COLO668 (cell line): ENCODE measurements at regions not wholly inside any gene's neighbourhood (a gene's known extent, or its start where the extent isn't known, plus 50 kb on each side); places are given as distances from the start of the nearest gene placed in this dataset.

Experiments used
- DNase-seq: peaks from one replicate; lab custom pipeline; 2025; ENCODE audit not compliant: unreplicated experiment; lab: John Stamatoyannopoulos, UW

- no peak for DNase-seq
Measured at GRCh38 chr16:51357839-51358238, 206.8 kb upstream of the SALL1 start.

- no peak for DNase-seq
Measured at GRCh38 chr16:51355875-51356274, 204.8 kb upstream of the SALL1 start.

- DNase-seq = no peak
Measured at GRCh38 chr16:51355195-51355594, 204.1 kb upstream of the SALL1 start.

GRCh38 chr16:51353055-51353454 lies 202.0 kb upstream of the SALL1 start:
- no peak for DNase-seq

- no peak for DNase-seq
Measured at GRCh38 chr16:51349626-51350025, 198.6 kb upstream of the SALL1 start.

- DNase-seq = no peak
Measured at GRCh38 chr16:51343411-51343810, 192.3 kb upstream of the SALL1 start.

GRCh38 chr16:51341204-51341603 lies 190.1 kb upstream of the SALL1 start:
- DNase-seq = no peak

GRCh38 chr16:51337662-51338061 lies 186.6 kb upstream of the SALL1 start:
- DNase-seq = peak; percentile 22

GRCh38 chr16:51328733-51329132 lies 177.7 kb upstream of the SALL1 start:
- DNase-seq = no peak

- DNase-seq = no peak
Measured at GRCh38 chr16:51327001-51327400, 175.9 kb upstream of the SALL1 start.

- no peak for DNase-seq
Measured at GRCh38 chr16:51326131-51326856, 175.2 kb upstream of the SALL1 start.

GRCh38 chr16:51321251-51321650 lies 170.2 kb upstream of the SALL1 start:
- DNase-seq = no peak

- DNase-seq = no peak
Measured at GRCh38 chr16:51317575-51317974, 166.5 kb upstream of the SALL1 start.

- DNase-seq = no peak
Measured at GRCh38 chr16:51313198-51313597, 162.1 kb upstream of the SALL1 start.

GRCh38 chr16:51312363-51313150 lies 161.5 kb upstream of the SALL1 start:
- no peak for DNase-seq

- DNase-seq = no peak
Measured at GRCh38 chr16:51310159-51310558, 159.1 kb upstream of the SALL1 start.

- no peak for DNase-seq
Measured at GRCh38 chr16:51306886-51307595, 156.0 kb upstream of the SALL1 start.

GRCh38 chr16:51306116-51306515 lies 155.0 kb upstream of the SALL1 start:
- no peak for DNase-seq

GRCh38 chr16:51305337-51305736 lies 154.3 kb upstream of the SALL1 start:
- DNase-seq = no peak

GRCh38 chr16:51302042-51302441 lies 151.0 kb upstream of the SALL1 start:
- no peak for DNase-seq

- DNase-seq = no peak
Measured at GRCh38 chr16:51298800-51299199, 147.7 kb upstream of the SALL1 start.
